ENCODE measurements at regions not wholly inside any gene's neighbourhood (a gene's known extent, or its start where the extent isn't known, plus 50 kb on each side); places are given as distances from the start of the nearest gene placed in this dataset.

DNA sequence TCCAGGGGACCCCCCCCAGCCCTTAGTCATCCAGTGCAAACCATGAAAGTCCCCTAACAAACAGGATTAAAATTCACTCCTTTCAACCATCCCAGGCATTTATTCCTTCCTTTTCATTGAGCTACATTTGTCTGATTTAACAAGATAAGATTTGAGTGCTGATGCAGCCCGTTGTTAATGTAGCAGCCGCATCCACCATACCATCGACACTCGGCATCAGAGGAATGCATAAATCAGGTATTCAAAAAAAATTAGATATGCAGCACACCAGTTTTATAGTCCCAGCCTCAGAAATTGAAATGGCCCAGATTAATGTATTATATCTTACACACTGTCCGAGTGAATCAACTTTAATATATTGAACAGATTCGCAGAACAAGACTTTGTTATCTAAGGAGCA lies 676.5 kb upstream of the FANCL start:
- peaks cover 3% of the 10 kb centered on the region for H3K27me3 Mint-ChIP-seq (ENCODE audit: insufficient read depth)
- peaks cover 64% of the 10 kb centered on the region for H3K4me1 Mint-ChIP-seq (ENCODE audit: low read depth)
- peak overlapping the region; percentile 78; the same call in 1 of the 2 replicates for H3K27ac Mint-ChIP-seq
- H3K36me3 Mint-ChIP-seq (ENCODE audit: low read depth) = no peaks in the 10 kb centered on the region
- H3K4me3 Mint-ChIP-seq = no peak overlapping the region
- no peaks in the 10 kb centered on the region for H3K9me3 Mint-ChIP-seq
- no peak for DNase-seq
- TF ChIP-seq, protein P1, sequence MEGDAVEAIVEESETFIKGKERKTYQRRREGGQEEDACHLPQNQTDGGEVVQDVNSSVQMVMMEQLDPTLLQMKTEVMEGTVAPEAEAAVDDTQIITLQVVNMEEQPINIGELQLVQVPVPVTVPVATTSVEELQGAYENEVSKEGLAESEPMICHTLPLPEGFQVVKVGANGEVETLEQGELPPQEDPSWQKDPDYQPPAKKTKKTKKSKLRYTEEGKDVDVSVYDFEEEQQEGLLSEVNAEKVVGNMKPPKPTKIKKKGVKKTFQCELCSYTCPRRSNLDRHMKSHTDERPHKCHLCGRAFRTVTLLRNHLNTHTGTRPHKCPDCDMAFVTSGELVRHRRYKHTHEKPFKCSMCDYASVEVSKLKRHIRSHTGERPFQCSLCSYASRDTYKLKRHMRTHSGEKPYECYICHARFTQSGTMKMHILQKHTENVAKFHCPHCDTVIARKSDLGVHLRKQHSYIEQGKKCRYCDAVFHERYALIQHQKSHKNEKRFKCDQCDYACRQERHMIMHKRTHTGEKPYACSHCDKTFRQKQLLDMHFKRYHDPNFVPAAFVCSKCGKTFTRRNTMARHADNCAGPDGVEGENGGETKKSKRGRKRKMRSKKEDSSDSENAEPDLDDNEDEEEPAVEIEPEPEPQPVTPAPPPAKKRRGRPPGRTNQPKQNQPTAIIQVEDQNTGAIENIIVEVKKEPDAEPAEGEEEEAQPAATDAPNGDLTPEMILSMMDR (IDR thresholded peaks at IDR 0.05) = no peak

DNA sequence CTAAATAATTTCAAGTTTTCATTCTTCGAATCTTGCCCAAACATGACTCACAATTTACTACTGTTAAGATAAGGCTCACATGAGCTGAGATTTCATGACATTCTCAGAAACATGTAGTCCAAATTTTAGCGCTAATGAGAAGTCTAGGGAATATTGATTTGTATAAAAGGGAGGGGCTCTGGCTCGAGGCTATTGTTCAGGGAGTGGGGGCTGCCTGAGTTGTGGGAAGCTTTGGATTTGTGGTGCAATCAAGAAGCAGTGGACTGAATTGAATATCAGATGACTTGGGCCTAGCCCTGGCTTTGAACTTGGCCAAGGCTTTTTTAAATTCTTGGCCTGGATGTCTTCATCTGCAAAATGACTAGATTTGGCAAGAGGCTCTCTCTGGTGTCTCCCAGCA lies 674.9 kb upstream of the FANCL start:
- H3K27me3 Mint-ChIP-seq (ENCODE audit: insufficient read depth) = peaks cover 3% of the 10 kb centered on the region
- no peaks in the 10 kb centered on the region for H3K9me3 Mint-ChIP-seq
- no peak overlapping the region for H3K4me3 Mint-ChIP-seq
- H3K4me1 Mint-ChIP-seq (ENCODE audit: low read depth) = peaks cover 48% of the 10 kb centered on the region
- no peak overlapping the region for H3K27ac Mint-ChIP-seq
- TF ChIP-seq, protein P1 (IDR thresholded peaks at IDR 0.05) = no peak
- no peak for DNase-seq
- H3K36me3 Mint-ChIP-seq (ENCODE audit: low read depth) = no peaks in the 10 kb centered on the region

DNA sequence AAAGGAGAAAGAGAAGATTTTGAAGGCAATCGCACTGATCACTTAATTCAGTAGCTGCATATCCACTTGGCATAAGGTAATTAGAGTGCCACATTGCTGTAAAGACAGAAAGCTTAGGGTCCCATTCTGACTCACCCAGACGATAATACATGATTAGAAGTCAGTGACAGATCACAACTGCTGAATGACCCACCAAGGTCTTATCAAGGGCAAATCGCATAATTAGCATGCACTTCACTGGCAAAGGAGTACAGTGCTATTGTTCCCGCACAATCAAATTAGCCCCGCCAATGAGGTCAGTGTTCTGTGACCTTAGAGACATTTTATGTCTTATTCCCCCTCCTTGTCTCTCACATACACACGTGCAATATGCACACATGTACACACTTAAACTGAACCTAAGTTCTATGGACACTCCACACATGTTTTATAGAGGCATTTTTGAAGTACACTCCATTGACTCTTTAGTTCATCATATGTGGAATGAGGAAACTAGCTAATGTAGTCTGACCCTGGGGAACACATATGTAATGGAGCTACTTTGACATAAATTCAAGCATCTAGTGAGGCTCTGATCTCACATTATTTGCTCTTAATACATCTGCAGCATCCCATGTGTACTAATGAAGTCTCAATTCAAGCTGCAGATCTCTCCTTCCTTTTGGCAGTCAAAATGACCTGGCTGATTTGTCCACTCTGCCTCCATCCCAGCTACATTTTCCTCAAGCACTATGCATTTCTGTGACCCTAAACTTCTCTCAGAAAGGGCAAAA lies 673.8 kb upstream of the FANCL start:
- no peaks in the 10 kb centered on the region for H3K9me3 Mint-ChIP-seq
- TF ChIP-seq, protein P1 (IDR thresholded peaks at IDR 0.05) = no peak
- H3K4me3 Mint-ChIP-seq = no peak overlapping the region
- DNase-seq = no peak
- H3K4me1 Mint-ChIP-seq (ENCODE audit: low read depth) = peaks cover 37% of the 10 kb centered on the region
- H3K27ac Mint-ChIP-seq = no peak overlapping the region
- H3K36me3 Mint-ChIP-seq (ENCODE audit: low read depth) = no peaks in the 10 kb centered on the region
- H3K27me3 Mint-ChIP-seq (ENCODE audit: insufficient read depth) = peaks cover 3% of the 10 kb centered on the region

DNA sequence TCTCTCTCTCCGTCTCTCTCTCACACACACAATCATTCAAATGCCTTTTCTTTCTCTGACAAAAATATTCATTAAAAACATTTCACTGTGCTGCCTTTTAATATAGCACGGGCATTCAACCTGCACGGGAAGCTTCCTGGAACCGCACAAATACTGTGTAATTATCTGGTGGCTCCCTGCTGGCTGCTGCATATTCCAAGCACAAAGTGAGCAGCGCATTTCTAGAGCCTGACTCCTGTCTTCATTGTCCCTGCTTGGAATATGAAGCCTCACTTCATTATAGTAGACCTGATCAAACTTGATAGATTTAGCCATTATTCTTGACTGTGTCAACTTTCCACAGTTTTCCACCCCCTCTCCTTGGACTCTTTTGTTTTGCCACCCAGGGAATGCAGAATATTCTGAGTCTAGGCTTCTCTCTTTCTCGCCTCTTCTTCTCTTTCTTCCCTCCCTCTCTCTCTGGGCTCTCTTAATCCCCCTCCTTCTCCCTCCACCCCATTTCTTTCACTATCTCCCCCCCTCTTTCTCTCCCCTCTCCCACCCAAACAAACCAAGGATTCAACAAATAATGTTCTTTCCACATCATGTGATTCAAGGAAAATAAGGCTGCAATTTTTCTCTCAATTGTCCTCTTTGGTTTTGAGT lies 672.1 kb upstream of the FANCL start:
- Mint-ChIP-seq H3K27me3 (ENCODE audit: insufficient read depth) (peaks cover 2% of the 10 kb centered on the region), H3K4me3 (no peak overlapping the region), H3K36me3 (ENCODE audit: low read depth) (no peaks in the 10 kb centered on the region), H3K4me1 (ENCODE audit: low read depth) (peaks cover 20% of the 10 kb centered on the region), H3K9me3 (no peaks in the 10 kb centered on the region), H3K27ac (no peak overlapping the region)
- TF ChIP-seq, protein P1 (IDR thresholded peaks at IDR 0.05) = no peak
- DNase-seq = no peak

DNA sequence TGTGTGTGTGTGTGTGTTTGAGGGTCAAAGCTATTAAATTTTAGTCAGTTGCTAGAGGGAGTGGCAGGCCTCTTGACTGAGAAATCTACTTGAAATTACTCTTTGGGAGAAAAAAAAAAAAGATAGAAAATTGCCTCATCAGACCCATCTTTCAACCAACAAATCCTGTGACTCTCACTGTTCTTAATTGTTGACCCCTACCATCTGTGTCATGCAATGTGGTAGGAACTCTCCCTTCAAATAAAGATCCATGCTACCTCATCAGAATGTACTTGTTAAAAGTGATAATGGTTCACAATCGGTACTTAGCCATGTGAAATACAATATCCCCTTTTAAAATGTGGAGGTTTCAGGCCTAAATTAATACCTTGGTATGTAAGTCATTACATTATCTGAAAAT lies 670.8 kb upstream of the FANCL start:
- no peak for DNase-seq
- Mint-ChIP-seq H3K27me3 (ENCODE audit: insufficient read depth) (peaks cover 2% of the 10 kb centered on the region), H3K4me3 (no peak overlapping the region), H3K9me3 (no peaks in the 10 kb centered on the region), H3K4me1 (ENCODE audit: low read depth) (peaks cover 11% of the 10 kb centered on the region), H3K36me3 (ENCODE audit: low read depth) (no peaks in the 10 kb centered on the region), H3K27ac (no peak overlapping the region)
- TF ChIP-seq, protein P1 (IDR thresholded peaks at IDR 0.05) = no peak

All from HFFc6 (cell line).